Endothelial cell of umbilical vein (primary cell): ENCODE measurements at regions not wholly inside any gene's neighbourhood (a gene's known extent, or its start where the extent isn't known, plus 50 kb on each side); places are given as distances from the start of the nearest gene placed in this dataset.

Experiments used
- MAX ChIP-seq: IDR thresholded peaks from 2 replicates; pipeline ENCODE4 v1.6.1; 2011; ENCODE audit not compliant: insufficient read depth, insufficient read length
- POLR2A ChIP-seq: IDR thresholded peaks from 2 replicates; pipeline ENCODE4 v1.6.1; 2012; ENCODE audit warnings: low read depth, mild to moderate bottlenecking, control low read depth, low read length
- TF ChIP-seq, protein P1 (sequence below), 2 donors: IDR thresholded peaks; 1 replicate in 1 of 2; 2 replicates in 1 of 2; pipeline ENCODE4 v1.5.1; 2011; ENCODE audit warnings: low read length in 2 of 2, mild to moderate bottlenecking in 2 of 2, moderate library complexity in 2 of 2, control low read depth in 1 of 2, inconsistent platforms in 1 of 2, low read depth in 1 of 2; ENCODE audit not compliant: insufficient read depth in 1 of 2; ENCODE audit errors: extremely low read depth in 1 of 2

DNA sequence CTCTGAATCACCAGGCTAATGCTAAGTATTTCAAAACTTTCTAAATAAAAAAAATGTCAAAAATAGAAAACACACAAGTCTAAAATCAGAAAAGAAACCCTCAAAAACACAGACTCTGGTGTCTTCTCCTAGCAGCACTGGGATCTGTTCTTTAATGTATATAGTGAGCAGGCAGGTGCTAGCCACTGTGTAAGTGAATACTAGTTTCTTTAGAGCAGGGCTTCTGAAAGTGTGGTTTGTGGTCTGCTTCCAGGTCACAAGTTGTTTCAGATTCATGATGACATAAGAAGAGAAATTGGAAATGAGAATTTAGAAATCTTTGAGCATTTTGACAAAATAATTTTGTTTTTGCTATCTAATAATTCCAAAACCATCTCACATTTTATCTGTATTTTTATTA lies 763.1 kb downstream of the USP25 start:
- TF ChIP-seq POLR2A (no peak), MAX (no peak)
- TF ChIP-seq, protein P1, sequence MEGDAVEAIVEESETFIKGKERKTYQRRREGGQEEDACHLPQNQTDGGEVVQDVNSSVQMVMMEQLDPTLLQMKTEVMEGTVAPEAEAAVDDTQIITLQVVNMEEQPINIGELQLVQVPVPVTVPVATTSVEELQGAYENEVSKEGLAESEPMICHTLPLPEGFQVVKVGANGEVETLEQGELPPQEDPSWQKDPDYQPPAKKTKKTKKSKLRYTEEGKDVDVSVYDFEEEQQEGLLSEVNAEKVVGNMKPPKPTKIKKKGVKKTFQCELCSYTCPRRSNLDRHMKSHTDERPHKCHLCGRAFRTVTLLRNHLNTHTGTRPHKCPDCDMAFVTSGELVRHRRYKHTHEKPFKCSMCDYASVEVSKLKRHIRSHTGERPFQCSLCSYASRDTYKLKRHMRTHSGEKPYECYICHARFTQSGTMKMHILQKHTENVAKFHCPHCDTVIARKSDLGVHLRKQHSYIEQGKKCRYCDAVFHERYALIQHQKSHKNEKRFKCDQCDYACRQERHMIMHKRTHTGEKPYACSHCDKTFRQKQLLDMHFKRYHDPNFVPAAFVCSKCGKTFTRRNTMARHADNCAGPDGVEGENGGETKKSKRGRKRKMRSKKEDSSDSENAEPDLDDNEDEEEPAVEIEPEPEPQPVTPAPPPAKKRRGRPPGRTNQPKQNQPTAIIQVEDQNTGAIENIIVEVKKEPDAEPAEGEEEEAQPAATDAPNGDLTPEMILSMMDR (IDR thresholded peaks at IDR 0.05; ENCODE audit: extremely low read depth in 1 of 2, insufficient read depth in 1 of 2, low read depth in 1 of 2, low read length in 2 of 2), result no peak
